ENCODE measurements at regions not wholly inside any gene's neighbourhood (a gene's known extent, or its start where the extent isn't known, plus 50 kb on each side); places are given as distances from the start of the nearest gene placed in this dataset.

DNA sequence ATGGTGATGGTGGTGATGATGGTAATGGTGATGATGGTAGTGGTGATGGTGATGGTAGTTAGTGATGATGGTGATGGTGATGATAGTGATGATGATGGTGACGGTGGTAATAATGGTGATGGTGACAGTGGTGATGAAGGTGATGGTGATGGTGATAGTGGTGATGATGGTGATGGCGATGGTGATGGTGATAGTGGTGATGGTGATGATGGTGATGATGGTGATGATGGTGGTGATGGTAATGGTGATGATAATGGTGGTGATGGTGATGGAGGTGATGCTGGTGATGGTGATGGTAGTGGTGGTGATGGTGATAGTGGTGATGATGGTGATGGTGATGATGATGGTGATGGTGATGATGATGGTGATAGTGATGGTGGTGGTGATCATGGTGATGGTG lies 148.7 kb upstream of the TNRC6C start:
- DNase-seq: no peak

GRCh38 chr17:77810536-77810935 lies 148.0 kb upstream of the TNRC6C start:
- DNase-seq: no peak

DNA sequence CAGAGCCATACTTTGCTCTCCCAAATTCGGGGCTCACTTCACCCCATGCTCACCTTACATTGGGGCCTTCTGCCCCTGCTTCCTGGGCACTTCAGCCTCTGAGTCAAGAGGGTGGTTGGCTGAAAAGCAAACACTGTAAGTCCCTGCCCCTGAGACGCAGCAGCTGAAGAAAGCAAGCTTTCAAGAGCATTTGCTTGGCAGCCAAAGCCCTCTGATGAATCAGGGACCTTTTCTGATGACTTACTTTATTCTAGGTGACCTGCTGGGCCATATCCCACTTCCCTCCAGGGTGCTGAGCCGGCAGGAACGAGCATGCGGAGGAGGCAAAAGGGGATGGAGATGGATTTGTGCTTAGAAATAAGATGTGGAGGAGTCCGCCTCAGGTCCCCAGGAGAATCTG lies 147.0 kb upstream of the TNRC6C start:
- no peak for DNase-seq

- no peak for DNase-seq
Observed at GRCh38 chr17:77814091-77814772, 144.3 kb upstream of the TNRC6C start.

GRCh38 chr17:77815127-77815905 lies 143.2 kb upstream of the TNRC6C start:
- no peak for DNase-seq

DNA sequence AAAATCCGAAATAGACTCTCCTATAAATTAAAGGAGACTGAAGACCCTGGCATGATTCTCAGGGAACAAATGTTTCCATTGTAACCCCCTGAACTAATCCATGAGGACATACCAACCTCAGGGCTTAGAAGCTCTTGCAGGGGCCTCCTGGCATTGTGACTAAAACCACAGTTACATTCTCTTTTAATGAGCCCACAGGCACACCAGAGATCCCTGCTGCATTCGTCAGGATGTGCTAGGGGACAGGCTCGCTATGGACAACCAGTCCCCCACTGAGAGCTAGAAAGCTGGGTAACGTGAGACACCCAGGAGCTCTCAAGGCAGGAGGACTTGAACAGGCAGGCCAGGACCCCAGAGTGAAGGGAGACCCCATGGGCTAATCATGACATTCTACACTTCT lies 140.6 kb upstream of the TNRC6C start:
- DNase-seq: no peak

- peak; percentile 80 for DNase-seq
Observed at GRCh38 chr17:77819497-77819896, 139.0 kb upstream of the TNRC6C start.

- DNase-seq: peak; percentile 29
Observed at GRCh38 chr17:77821114-77821513, 137.4 kb upstream of the TNRC6C start.

GRCh38 chr17:77822302-77823030 lies 136.0 kb upstream of the TNRC6C start:
- DNase-seq: no peak

DNA sequence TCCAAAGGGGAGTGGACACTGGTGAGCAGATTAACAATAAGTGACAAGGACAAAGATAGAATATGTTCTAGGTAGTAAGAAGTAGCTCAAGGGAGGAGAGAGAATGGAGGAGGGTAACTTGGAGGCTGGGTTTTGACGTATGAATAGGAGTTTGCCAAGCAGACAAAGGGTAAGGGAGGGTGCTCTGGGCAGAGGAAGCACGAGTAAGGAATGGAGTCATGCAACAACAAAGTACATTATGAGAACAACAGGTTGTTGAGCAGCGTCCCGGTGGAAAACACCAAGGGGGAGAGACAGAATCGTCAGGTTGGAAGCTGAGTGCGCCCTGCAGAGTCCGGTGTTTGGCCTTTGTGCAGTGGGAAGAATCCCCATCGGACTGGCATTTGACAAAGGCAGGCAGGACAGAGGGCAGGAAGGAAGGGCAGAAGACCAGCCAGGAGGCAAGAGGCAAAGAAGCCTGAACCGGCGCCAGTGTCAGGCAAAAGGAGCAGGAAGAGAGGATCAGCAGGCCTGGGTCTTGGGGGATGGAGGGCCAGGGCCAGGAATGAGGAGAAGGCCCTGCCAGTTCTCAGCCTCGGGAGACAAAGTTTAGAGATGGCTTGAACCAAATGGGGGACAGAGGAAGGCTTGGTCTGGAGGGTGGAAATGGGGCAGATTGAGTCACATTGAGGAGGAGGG lies 134.3 kb upstream of the TNRC6C start:
- DNase-seq: no peak

- no peak for DNase-seq
Observed at GRCh38 chr17:77824780-77825280, 133.7 kb upstream of the TNRC6C start.

- DNase-seq: no peak
Observed at GRCh38 chr17:77825621-77826020, 132.9 kb upstream of the TNRC6C start.

- DNase-seq: no peak
Observed at GRCh38 chr17:77826132-77826873, 132.2 kb upstream of the TNRC6C start.

GRCh38 chr17:77827039-77827438 lies 131.5 kb upstream of the TNRC6C start:
- DNase-seq: no peak

DNA sequence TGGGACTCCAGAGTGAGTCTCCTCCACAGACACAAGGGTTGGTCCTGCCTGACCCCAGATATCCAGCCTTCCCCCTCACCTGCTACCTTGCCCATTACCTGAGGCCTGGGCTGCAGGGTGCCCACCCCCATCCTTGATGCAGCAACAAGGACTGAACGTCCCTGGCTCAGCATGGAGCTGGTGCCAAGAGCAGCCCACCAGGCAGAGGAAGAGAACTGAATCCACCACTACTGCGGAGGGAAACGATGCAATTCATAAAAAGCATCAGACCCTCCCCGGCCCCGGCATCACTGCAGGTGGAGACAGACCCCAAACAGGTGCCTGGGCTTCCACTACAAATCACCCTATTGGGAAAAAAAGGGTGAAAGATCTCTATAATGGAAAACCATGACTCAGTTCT lies 131.0 kb upstream of the TNRC6C start:
- no peak for DNase-seq

GRCh38 chr17:77828749-77829539 lies 129.6 kb upstream of the TNRC6C start:
- DNase-seq: no peak

- no peak for DNase-seq
Observed at GRCh38 chr17:77829843-77830799, 128.4 kb upstream of the TNRC6C start.

DNA sequence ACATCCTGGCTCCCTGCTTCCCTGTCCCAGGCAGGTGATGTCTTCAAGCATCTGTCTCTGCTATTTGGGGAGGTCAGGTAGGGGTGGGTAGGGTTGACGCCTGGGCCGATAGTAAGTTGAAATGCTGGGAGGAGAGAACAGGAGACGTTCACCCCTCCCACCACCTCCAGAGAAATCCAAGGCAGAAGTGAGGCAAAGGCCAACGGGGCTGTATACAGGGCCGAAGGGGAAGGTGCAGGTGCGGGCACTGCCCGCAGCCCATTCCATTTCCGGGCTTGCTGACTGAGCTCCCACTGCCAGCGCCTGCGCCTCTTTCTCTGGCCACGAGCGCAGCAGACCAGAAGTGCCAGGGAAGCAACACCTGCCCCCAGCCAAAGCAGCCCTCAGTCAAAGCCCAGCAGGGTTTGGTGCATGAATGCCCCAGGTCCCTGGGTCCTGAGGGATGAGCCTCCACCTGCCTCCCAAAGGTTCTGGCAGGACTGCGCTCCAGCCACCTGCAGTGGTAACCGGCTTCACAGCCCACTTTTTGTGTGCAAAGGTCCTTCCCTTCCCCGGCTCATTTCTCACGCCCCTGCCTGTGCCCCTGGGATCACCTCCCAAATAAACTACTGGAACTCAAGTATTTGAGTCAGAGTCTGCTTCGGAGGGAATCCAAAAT lies 127.6 kb upstream of the TNRC6C start:
- no peak for DNase-seq

GRCh38 chr17:77831474-77832179 lies 126.9 kb upstream of the TNRC6C start:
- no peak for DNase-seq

Measured in NCI-H2171 treated with DMSO at 0.1 percent for 48 hours (cell line).